AG04449 (cell line): ENCODE measurements at regions not wholly inside any gene's neighbourhood (a gene's known extent, or its start where the extent isn't known, plus 50 kb on each side); places are given as distances from the start of the nearest gene placed in this dataset.

Source experiments
- CTCF ChIA-PET: fragments of 350-600 bp; formaldehyde crosslinking; extraction: SDS; loops from one replicate; lab custom pipeline; 2021; ENCODE audit warnings: antibody characterized with exemption; lab: Yijun Ruan, JAX
- POLR2A ChIA-PET: fragments of 400-600, 350-600 bp; formaldehyde crosslinking; extraction: SDS; loops from one replicate; lab custom pipeline; 2020; ENCODE audit warnings: antibody characterized with exemption, inconsistent platforms; lab: Yijun Ruan, JAX
- DNase-seq: peaks from one replicate; pipeline ENCODE4 v3.0.0-alpha.2; 2010; ENCODE audit warnings: low read depth, low spot score
- H3K4me3 ChIP-seq: 2 replicates; pipeline ENCODE4 v1.5.1; 2011; ENCODE audit warnings: low read depth, mild to moderate bottlenecking, control low read depth, low read length
- CTCF ChIP-seq: IDR thresholded peaks from one replicate; pipeline ENCODE4 v1.5.1; 2011; ENCODE audit warnings: mild to moderate bottlenecking, moderate library complexity, low read length, control low read depth, inconsistent platforms; ENCODE audit not compliant: insufficient read depth; ENCODE audit errors: missing control alignments

- POLR2A ChIA-PET, result no interaction called here
- no peak for DNase-seq
- no peak overlapping the region for H3K4me3 ChIP-seq
- CTCF ChIA-PET, result no interaction called here
- no peak for TF ChIP-seq CTCF
Measured at GRCh38 chrY:15592957-15593356, 1068.6 kb downstream of the NLGN4Y start.

GRCh38 chrY:15593476-15594160 lies 1069.3 kb downstream of the NLGN4Y start:
- CTCF ChIA-PET, result interaction anchor here (1.0 kb wide), 1 partner anchor 20 kb away, joined by 3 read pairs; no protein-coding TSS in a partner anchor
- DNase-seq, result no peak
- POLR2A ChIA-PET, result no interaction called here
- H3K4me3 ChIP-seq, result no peak overlapping the region
- no peak for TF ChIP-seq CTCF

GRCh38 chrY:15594179-15594578 lies 1069.8 kb downstream of the NLGN4Y start:
- no peak for TF ChIP-seq CTCF
- ChIA-PET POLR2A (no interaction called here), CTCF (interaction anchor here (1.0 kb wide), 1 partner anchor 20 kb away, joined by 3 read pairs; no protein-coding TSS in a partner anchor)
- H3K4me3 ChIP-seq, result no peak overlapping the region
- no peak for DNase-seq

- H3K4me3 ChIP-seq, result no peak overlapping the region
- DNase-seq, result no peak
- TF ChIP-seq CTCF, result no peak
- CTCF ChIA-PET, result no interaction called here
- POLR2A ChIA-PET, result no interaction called here
Measured at GRCh38 chrY:15600565-15600964, 1076.2 kb downstream of the NLGN4Y start.

GRCh38 chrY:15624370-15624769 lies 1100.0 kb downstream of the NLGN4Y start:
- no peak for DNase-seq

More at GRCh38 chrY:15624370-15624769, 1100.0 kb downstream of the NLGN4Y start:
- CTCF ChIA-PET, result interaction anchor here (1.3 kb wide), 1 partner anchor 1886 kb away, joined by 3 read pairs; no protein-coding TSS in a partner anchor
- TF ChIP-seq CTCF, result no peak
- POLR2A ChIA-PET, result no interaction called here
- H3K4me3 ChIP-seq, result no peak overlapping the region
